Mesenchymal stem cell (in vitro differentiated cells and primary cell): ENCODE measurements at regions not wholly inside any gene's neighbourhood (a gene's known extent, or its start where the extent isn't known, plus 50 kb on each side); places are given as distances from the start of the nearest gene placed in this dataset.
"Not testable (repeated sequence)": the region's sequence is repeated elsewhere in the genome, so short reads cannot be mapped to it uniquely, and the experiment has no call there.

Experiments used
- DNase-seq: peaks from one replicate; pipeline ENCODE4 v3.0.0-alpha.2; 2013
- H2AFZ ChIP-seq: one replicate; pipeline ENCODE4 v1.6.1; 2013; ENCODE audit warnings: low read depth, mild to moderate bottlenecking, control low read depth, inconsistent platforms, low read length, moderate library complexity
- H2AK5ac ChIP-seq: 2 replicates; pipeline ENCODE4 v1.6.1; 2013; ENCODE audit warnings: low read length, moderate library complexity, mild to moderate bottlenecking, inconsistent platforms; ENCODE audit not compliant: severe bottlenecking
- H2BK120ac ChIP-seq: one replicate; pipeline ENCODE4 v1.6.1; 2013; ENCODE audit warnings: low read depth, mild to moderate bottlenecking, inconsistent platforms, low read length, moderate library complexity
- H2BK12ac ChIP-seq, 2 experiments: one replicate each; pipeline ENCODE4 v1.6.1; 2013; ENCODE audit warnings: inconsistent platforms in 2 of 2, low read length in 2 of 2, mild to moderate bottlenecking in 2 of 2, moderate library complexity in 2 of 2, control low read depth in 1 of 2
- H2BK15ac ChIP-seq: one replicate; pipeline ENCODE4 v1.6.1; 2013; ENCODE audit warnings: mild to moderate bottlenecking, low read depth, inconsistent platforms; ENCODE audit not compliant: poor library complexity, severe bottlenecking
- H2BK5ac ChIP-seq: 2 replicates; pipeline ENCODE4 v1.6.1; 2013; ENCODE audit warnings: low read depth, mild to moderate bottlenecking, low read length, control low read depth, inconsistent platforms; ENCODE audit not compliant: poor library complexity, severe bottlenecking
- H3K14ac ChIP-seq, 2 experiments: one replicate each; pipeline ENCODE4 v1.6.1; 2013; ENCODE audit warnings: inconsistent platforms in 2 of 2, low read length in 2 of 2, control low read depth in 1 of 2, mild to moderate bottlenecking in 1 of 2, moderate library complexity in 1 of 2
- H3K18ac ChIP-seq, 2 experiments: one replicate each; pipeline ENCODE4 v1.6.1; 2013; ENCODE audit warnings: inconsistent platforms in 2 of 2, low read length in 2 of 2, control low read depth in 1 of 2, low read depth in 1 of 2, mild to moderate bottlenecking in 1 of 2
- H3K23ac ChIP-seq, 2 experiments: one replicate each; pipeline ENCODE4 v1.6.1; 2013; ENCODE audit warnings: inconsistent platforms in 2 of 2, low read length in 2 of 2, mild to moderate bottlenecking in 2 of 2, moderate library complexity in 2 of 2, control low read depth in 1 of 2
- H3K27ac ChIP-seq: 2 replicates; pipeline ENCODE4 v1.5.1; 2013; ENCODE audit warnings: mild to moderate bottlenecking, moderate library complexity, low read length, control low read depth, inconsistent platforms; ENCODE audit not compliant: poor library complexity, severe bottlenecking
- H3K27me3 ChIP-seq, 2 experiments: 2 replicates each; pipeline versions ENCODE4 v1.6.1 to v1.7.0; 2013; ENCODE audit warnings: low read length in 2 of 2, mild to moderate bottlenecking in 2 of 2, moderate library complexity in 2 of 2, control low read depth in 1 of 2, inconsistent platforms in 1 of 2; ENCODE audit not compliant: control insufficient read depth in 1 of 2, insufficient read depth in 1 of 2
- H3K36me3 ChIP-seq, 2 experiments: 2 replicates each; pipeline versions ENCODE4 v1.6.1 to v1.7.0; 2013; ENCODE audit warnings: low read length in 2 of 2, control low read depth in 1 of 2, inconsistent platforms in 1 of 2, low read depth in 1 of 2, mild to moderate bottlenecking in 1 of 2; ENCODE audit not compliant: insufficient read depth in 2 of 2, control insufficient read depth in 1 of 2
- H3K4ac ChIP-seq, 2 experiments: one replicate each; pipeline ENCODE4 v1.6.1; 2013; ENCODE audit warnings: inconsistent platforms in 2 of 2, low read length in 2 of 2, mild to moderate bottlenecking in 2 of 2, moderate library complexity in 2 of 2, control low read depth in 1 of 2, low read depth in 1 of 2
- H3K4me1 ChIP-seq: 2 replicates; pipeline ENCODE4 v1.6.1; 2013; ENCODE audit warnings: low read depth, low read length, control low read depth; ENCODE audit not compliant: control insufficient read depth, insufficient read depth
- H3K4me2 ChIP-seq: 2 replicates; pipeline ENCODE4 v1.6.1; 2013; ENCODE audit warnings: low read length, mild to moderate bottlenecking, inconsistent platforms; ENCODE audit not compliant: poor library complexity, severe bottlenecking
- H3K4me3 ChIP-seq, 2 experiments: 2 replicates each; pipeline versions ENCODE4 v1.5.1 to v1.7.0; 2013; ENCODE audit warnings: low read length in 2 of 2, mild to moderate bottlenecking in 2 of 2, control low read depth in 1 of 2, low read depth in 1 of 2; ENCODE audit not compliant: insufficient read depth in 1 of 2
- H3K79me1 ChIP-seq: replicated peaks from 2 replicates; pipeline ENCODE4 v1.6.1; 2013; ENCODE audit warnings: mild to moderate bottlenecking, control low read depth, low read length, inconsistent platforms; ENCODE audit not compliant: poor library complexity, severe bottlenecking
- H3K9ac ChIP-seq: 2 replicates; pipeline ENCODE4 v1.7.0; 2013; ENCODE audit warnings: mild to moderate bottlenecking, low read length, moderate library complexity
- H3K9me3 ChIP-seq: 2 replicates; pipeline ENCODE4 v1.7.0; 2013; ENCODE audit warnings: mild to moderate bottlenecking, low read length; ENCODE audit not compliant: control insufficient read depth
- H4K8ac ChIP-seq: one replicate; pipeline ENCODE4 v1.6.1; 2013; ENCODE audit warnings: inconsistent platforms, mild to moderate bottlenecking, low read length, moderate library complexity
- H4K91ac ChIP-seq: one replicate; pipeline ENCODE4 v1.6.1; 2013; ENCODE audit warnings: mild to moderate bottlenecking, low read length, inconsistent platforms
- WGBS: methylation state at CpG from one replicate; pipeline ENCODE4 v1.1.7; 2013; ENCODE audit warnings: mixed read lengths; 5-methylcytosine and 5-hydroxymethylcytosine counted together

DNA sequence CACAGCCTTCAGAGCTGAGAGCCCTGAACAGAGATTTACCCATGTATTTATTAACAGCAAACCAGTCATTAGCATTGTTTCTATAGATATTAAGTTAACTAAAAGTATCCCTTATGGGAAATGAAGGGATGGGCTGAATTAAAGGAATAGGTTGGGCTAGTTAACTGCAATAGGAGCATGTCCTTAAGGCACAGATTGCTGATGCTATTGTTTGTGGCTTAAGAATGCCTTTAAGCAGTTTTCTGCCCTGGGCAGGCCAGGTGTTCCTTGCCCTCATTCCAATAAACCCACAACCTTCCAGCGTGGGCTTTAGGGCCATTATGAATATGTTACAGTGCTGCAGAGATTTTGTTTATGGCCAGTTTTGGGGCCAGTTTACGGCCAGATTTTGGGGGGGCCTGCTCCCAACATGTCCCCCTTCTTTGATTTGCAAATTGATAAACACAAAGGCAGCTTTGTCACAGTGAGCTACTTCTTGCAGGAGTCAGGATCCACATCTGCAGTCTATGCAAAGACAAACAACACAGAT is 61.2 kb upstream of the FMNL2 start:
- not testable (repeated sequence) for H2BK12ac ChIP-seq, H2AFZ ChIP-seq, H3K4me1 ChIP-seq, H4K91ac ChIP-seq, H3K27me3 ChIP-seq, H3K79me1 ChIP-seq, H2BK5ac ChIP-seq, H3K14ac ChIP-seq, H3K23ac ChIP-seq, H3K18ac ChIP-seq, H2BK15ac ChIP-seq, H2AK5ac ChIP-seq, DNase-seq, H3K4ac ChIP-seq, H3K27ac ChIP-seq, H3K36me3 ChIP-seq, H3K4me2 ChIP-seq, H4K8ac ChIP-seq, H3K9ac ChIP-seq, H3K4me3 ChIP-seq, H2BK120ac ChIP-seq
- H3K9me3 ChIP-seq: peaks cover 36% of the 10 kb centered on the region
- WGBS: 77% methylated on average over 1 of the region's 2 CpGs

DNA sequence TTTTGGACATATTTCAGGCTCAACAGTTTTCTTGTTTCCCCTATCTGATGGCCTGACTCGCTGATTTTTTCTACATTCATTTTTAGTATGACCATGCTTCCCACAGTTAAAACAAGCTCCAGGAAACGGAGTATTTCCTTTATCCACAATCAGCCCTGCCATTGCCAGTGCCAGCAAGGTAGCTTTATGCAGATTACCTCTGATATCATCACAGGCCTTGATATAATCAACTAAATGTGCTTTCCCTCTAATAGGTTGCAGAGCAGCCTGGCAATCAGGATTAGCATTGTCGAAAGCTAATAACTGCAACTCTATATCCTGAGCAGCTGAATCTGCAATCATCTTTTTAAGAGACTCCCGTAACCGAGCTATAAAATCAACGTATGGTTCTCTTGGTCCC is 57.1 kb upstream of the FMNL2 start:
- not testable (repeated sequence) for H3K36me3 ChIP-seq, H3K4me3 ChIP-seq, H2BK120ac ChIP-seq, H3K4me2 ChIP-seq, H2AK5ac ChIP-seq, H3K27me3 ChIP-seq, H3K18ac ChIP-seq, H4K91ac ChIP-seq, H2BK12ac ChIP-seq, H3K4ac ChIP-seq, H3K27ac ChIP-seq, H3K9ac ChIP-seq, H4K8ac ChIP-seq, H2AFZ ChIP-seq, H2BK5ac ChIP-seq, H3K79me1 ChIP-seq, H3K4me1 ChIP-seq, H2BK15ac ChIP-seq, DNase-seq, H3K14ac ChIP-seq, H3K23ac ChIP-seq
- H3K9me3 ChIP-seq: peaks cover 22% of the 10 kb centered on the region
- 84% methylated on average over 5 of the region's 6 CpGs for WGBS

- no peaks in the 10 kb centered on the region for H3K4me1 ChIP-seq
- H2BK120ac ChIP-seq: no peak overlapping the region
- H3K79me1 ChIP-seq: no peaks in the 10 kb centered on the region
- H3K27ac ChIP-seq: no peak overlapping the region
- H3K4me2 ChIP-seq: no peak overlapping the region
- no peak overlapping the region for H3K4me3 ChIP-seq
- no peaks in the 10 kb centered on the region for H3K27me3 ChIP-seq
- no peak for DNase-seq
- no peak overlapping the region for H2AK5ac ChIP-seq
- no peak overlapping the region for H4K91ac ChIP-seq
- peaks cover 16% of the 10 kb centered on the region for H3K9me3 ChIP-seq
- H3K9ac ChIP-seq: no peak overlapping the region
- no peak overlapping the region for H2BK12ac ChIP-seq
- no peak overlapping the region for H2AFZ ChIP-seq
- no peak overlapping the region for H4K8ac ChIP-seq
- WGBS: 95% methylated on average over 5 of the region's 5 CpGs
- no peak overlapping the region for H2BK15ac ChIP-seq
- H3K14ac ChIP-seq: no peak overlapping the region
- H3K18ac ChIP-seq: no peak overlapping the region
- H3K36me3 ChIP-seq: no peaks in the 10 kb centered on the region
- H3K4ac ChIP-seq: no peak overlapping the region
- no peak overlapping the region for H2BK5ac ChIP-seq
- no peak overlapping the region for H3K23ac ChIP-seq
These were observed 56.4 kb upstream of the FMNL2 start for GRCh38 chr2:152278526-152278925.

- 100% methylated on average over 1 of the region's 2 CpGs for WGBS
- not testable (repeated sequence) for H3K18ac ChIP-seq, H2BK12ac ChIP-seq, H3K27me3 ChIP-seq, H3K4ac ChIP-seq, H2BK15ac ChIP-seq, H3K4me2 ChIP-seq, H3K27ac ChIP-seq, H2BK120ac ChIP-seq, H2AK5ac ChIP-seq, H4K91ac ChIP-seq, H2AFZ ChIP-seq, H3K79me1 ChIP-seq, H3K36me3 ChIP-seq, DNase-seq, H3K23ac ChIP-seq, H3K14ac ChIP-seq, H3K4me1 ChIP-seq, H3K9ac ChIP-seq, H2BK5ac ChIP-seq, H3K4me3 ChIP-seq, H4K8ac ChIP-seq
- H3K9me3 ChIP-seq: peaks cover 12% of the 10 kb centered on the region
These were observed 55.6 kb upstream of the FMNL2 start for GRCh38 chr2:152279367-152279766.
